ENCODE measurements at regions not wholly inside any gene's neighbourhood (a gene's known extent, or its start where the extent isn't known, plus 50 kb on each side); places are given as distances from the start of the nearest gene placed in this dataset.

GRCh38 chr10:108691126-108691525, 1232.2 kb downstream of the XPNPEP1 start:
- Histone ChIP-seq H3K4me1 (no peaks in the 10 kb centered on the region), H3K9me3 (peaks cover 0 to 8% (median 0%) of the 10 kb centered on the region in 8 donors), H3K27ac (no peak overlapping the region), H3K27me3 (replicated peaks in 1 of 7) (no peaks in the 10 kb centered on the region), H3K36me3 (no peaks in the 10 kb centered on the region), H3K4me3 (no peak overlapping the region)
- TF ChIP-seq CTCF (IDR thresholded peaks at IDR 0.05 in 8 of 11, conservative IDR thresholded peaks at IDR 0.05 in 3 of 11), result no peak
- TF ChIP-seq POLR2AphosphoS5 (IDR thresholded peaks at IDR 0.05), result no peak
- no peak for TF ChIP-seq POLR2A (IDR thresholded peaks at IDR 0.05)
- DNase-seq, result no peak
- 55 to 84% (median 79%) methylated on average over 1 of the region's 1 CpG for WGBS, 5 donors
- intact Hi-C loops (cut with DNase I; ENCODE audit: low total_unique reads), result no loop called here

DNA sequence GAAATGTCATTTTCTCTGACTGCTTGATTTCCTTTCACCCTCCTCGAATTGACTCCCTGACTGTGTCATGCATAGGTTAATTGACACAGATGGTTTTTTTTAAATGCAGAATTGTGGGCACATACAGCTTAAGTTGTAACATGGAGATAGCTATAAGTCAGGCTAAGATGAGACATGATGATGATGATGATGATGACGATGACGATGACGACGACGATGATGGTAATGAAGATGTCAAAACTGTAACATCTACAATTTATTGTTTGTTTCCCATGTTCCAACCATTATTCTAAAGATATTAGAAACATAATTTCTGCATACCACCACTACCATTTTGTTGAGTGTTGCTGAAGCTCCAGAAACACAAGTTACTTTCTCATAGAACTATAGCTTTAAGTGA, 1232.8 kb downstream of the XPNPEP1 start:
- no peak overlapping the region for H3K4me3 ChIP-seq
- no peaks in the 10 kb centered on the region for H3K27me3 ChIP-seq (replicated peaks in 1 of 7)
- WGBS, 5 donors, result 79 to 93% (median 86%) methylated on average over 6 of the region's 6 CpGs
- H3K4me1 ChIP-seq, result no peaks in the 10 kb centered on the region
- H3K36me3 ChIP-seq, result no peaks in the 10 kb centered on the region
- DNase-seq, result no peak
- peaks cover 0 to 8% (median 0%) of the 10 kb centered on the region in 8 donors for H3K9me3 ChIP-seq
- no peak overlapping the region for H3K27ac ChIP-seq
- TF ChIP-seq CTCF (IDR thresholded peaks at IDR 0.05 in 8 of 11, conservative IDR thresholded peaks at IDR 0.05 in 3 of 11), result no peak
- no peak for TF ChIP-seq POLR2A (IDR thresholded peaks at IDR 0.05)
- TF ChIP-seq POLR2AphosphoS5 (IDR thresholded peaks at IDR 0.05), result no peak
- intact Hi-C loops (cut with DNase I; ENCODE audit: low total_unique reads), result no loop called here

DNA sequence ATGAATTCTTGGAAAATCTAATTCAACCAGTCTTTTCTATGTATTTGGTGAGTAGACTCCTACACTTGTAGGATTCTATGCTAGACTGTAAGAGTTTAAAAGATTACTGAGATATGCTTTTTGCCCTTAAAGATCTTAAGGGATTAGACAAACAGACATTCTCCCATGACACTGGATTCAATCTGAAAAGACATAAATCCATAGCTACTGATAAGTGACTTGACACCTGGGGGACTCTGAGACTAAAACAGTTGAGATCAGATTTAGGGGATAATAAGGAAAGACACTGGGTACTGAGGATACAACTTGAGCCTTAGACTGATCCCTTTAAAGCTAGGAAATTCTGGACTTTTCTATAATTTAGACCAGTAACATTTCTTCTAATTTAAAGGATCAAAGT, 1233.4 kb downstream of the XPNPEP1 start:
- no peak overlapping the region for H3K4me3 ChIP-seq
- H3K4me1 ChIP-seq, result no peaks in the 10 kb centered on the region
- no peaks in the 10 kb centered on the region for H3K27me3 ChIP-seq (replicated peaks in 1 of 7)
- H3K27ac ChIP-seq, result no peak overlapping the region
- no peaks in the 10 kb centered on the region for H3K36me3 ChIP-seq
- intact Hi-C loops (cut with DNase I; ENCODE audit: low total_unique reads), result no loop called here
- DNase-seq, result no peak
- H3K9me3 ChIP-seq, result peaks cover 0 to 8% (median 0%) of the 10 kb centered on the region in 8 donors
- TF ChIP-seq POLR2AphosphoS5 (IDR thresholded peaks at IDR 0.05) (no peak), POLR2A (IDR thresholded peaks at IDR 0.05) (no peak), CTCF (IDR thresholded peaks at IDR 0.05 in 8 of 11, conservative IDR thresholded peaks at IDR 0.05 in 3 of 11) (no peak)

- WGBS, 5 donors, result 69 to 83% (median 73%) methylated on average over 2 of the region's 2 CpGs
- Histone ChIP-seq H3K9me3 (peaks cover 0 to 8% (median 0%) of the 10 kb centered on the region in 8 donors), H3K4me3 (no peak overlapping the region), H3K36me3 (no peaks in the 10 kb centered on the region), H3K4me1 (no peaks in the 10 kb centered on the region), H3K27ac (no peak overlapping the region), H3K27me3 (replicated peaks in 1 of 7) (no peaks in the 10 kb centered on the region)
- intact Hi-C loops (cut with DNase I; ENCODE audit: low total_unique reads), result no loop called here
- TF ChIP-seq CTCF (IDR thresholded peaks at IDR 0.05 in 8 of 11, conservative IDR thresholded peaks at IDR 0.05 in 3 of 11) (no peak), POLR2A (IDR thresholded peaks at IDR 0.05) (no peak), POLR2AphosphoS5 (IDR thresholded peaks at IDR 0.05) (no peak)
- no peak for DNase-seq
These were observed 1235.0 kb downstream of the XPNPEP1 start for GRCh38 chr10:108688314-108688713.

Data from spleen (tissue), 11 donors.